Urothelium cell line (cell line): ENCODE measurements at regions not wholly inside any gene's neighbourhood (a gene's known extent, or its start where the extent isn't known, plus 50 kb on each side); places are given as distances from the start of the nearest gene placed in this dataset.
"Not testable (repeated sequence)": the region's sequence is repeated elsewhere in the genome, so short reads cannot be mapped to it uniquely, and the experiment has no call there.

Experiments used
- DNase-seq: peaks from one replicate; pipeline ENCODE4 v3.0.0; 2011; ENCODE audit warnings: low spot score, mixed read lengths
- FAIRE-seq: peaks from 2 replicates; lab custom pipeline; 2011; peaks lifted over from hg19 to GRCh38; lab: Jason Lieb, UNC

DNA sequence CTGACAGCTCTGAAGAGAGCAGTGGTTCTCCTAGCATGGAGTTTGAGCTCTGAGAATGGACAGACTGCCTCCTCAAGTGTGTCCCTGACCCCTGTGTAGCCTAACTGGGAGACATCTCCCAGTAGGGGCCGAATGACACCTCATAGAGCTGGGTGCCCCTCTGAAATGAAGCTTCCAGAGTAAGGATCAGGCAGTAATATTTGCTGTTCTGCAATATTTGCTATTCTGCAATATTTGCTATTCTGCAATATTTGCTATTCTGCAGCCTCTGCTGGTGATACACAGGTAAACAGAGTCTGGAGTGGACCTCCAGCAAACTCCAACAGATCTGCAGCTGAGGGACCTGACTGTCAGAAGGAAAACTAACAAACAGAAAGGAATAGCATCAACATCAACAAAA is 105.5 kb downstream of the BUD13 start:
- not testable (repeated sequence) for DNase-seq, FAIRE-seq

- not testable (repeated sequence) for FAIRE-seq, DNase-seq
Observed at GRCh38 chr11:116666673-116667249, 106.0 kb downstream of the BUD13 start.

DNA sequence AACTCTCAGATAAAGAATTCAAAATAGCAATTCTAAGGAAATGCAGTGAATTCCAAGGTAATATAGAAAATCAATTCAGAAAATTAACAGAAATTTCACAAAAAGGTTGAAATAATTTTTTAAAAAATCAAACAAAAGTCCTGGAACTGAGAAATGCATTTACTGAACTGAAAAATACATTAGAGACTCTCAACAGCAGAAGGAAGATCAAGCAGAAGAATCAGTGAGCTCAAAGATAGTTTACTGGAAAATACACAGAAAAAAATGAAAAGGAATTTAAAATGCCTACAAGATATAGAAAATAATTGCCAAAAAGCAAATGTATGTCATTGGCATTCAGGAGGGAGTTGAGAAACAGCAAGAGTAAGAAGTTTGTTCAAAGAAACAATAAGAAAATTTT is 107.3 kb downstream of the BUD13 start:
- DNase-seq (no peak), FAIRE-seq (no peak)

- FAIRE-seq = no peak
- no peak for DNase-seq
Observed at GRCh38 chr11:116661056-116661455, 111.7 kb downstream of the BUD13 start.

GRCh38 chr11:116660011-116660410 is 112.8 kb downstream of the BUD13 start:
- FAIRE-seq = no peak
- DNase-seq = no peak

DNA sequence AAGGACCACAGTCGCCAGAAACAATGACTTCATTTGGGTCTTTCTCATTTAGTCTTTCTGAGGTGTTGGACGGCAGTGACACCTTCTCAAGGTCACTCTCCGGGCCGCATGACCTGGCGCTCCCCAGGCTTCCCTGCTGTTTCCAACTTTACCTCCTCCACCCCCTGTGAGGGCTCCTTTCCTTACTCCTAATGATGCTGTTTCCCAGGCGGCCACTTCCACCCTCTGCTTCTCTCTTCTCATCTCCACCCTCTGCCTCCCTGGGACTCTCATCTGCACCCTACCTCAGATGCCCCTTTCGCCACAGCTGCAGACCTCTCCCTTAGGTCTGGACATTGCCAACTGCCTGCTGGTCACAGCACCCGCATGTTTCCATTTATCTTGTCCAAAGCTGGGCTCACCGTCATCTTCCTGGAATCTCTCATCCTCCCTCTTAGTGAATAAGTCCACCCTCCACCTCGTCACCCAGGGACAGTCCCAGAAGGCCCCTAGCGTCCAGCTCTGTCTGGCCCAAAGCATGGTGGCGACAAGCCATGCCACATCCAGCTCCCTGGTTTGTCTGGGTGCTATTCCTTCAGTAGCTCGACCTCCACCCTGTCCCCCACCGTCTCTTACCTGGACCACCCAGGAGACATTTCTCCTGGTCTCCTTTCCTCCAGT is 113.8 kb downstream of the BUD13 start:
- no peak for DNase-seq
- FAIRE-seq = no peak

GRCh38 chr11:116657842-116658825 is 114.7 kb downstream of the BUD13 start:
- FAIRE-seq = no peak
- no peak for DNase-seq

- DNase-seq (no peak), FAIRE-seq (peak; percentile 13)
Observed at GRCh38 chr11:116656011-116656410, 116.8 kb downstream of the BUD13 start.

GRCh38 chr11:116654526-116654925 is 118.3 kb downstream of the BUD13 start:
- FAIRE-seq = peak; percentile 17
- DNase-seq = no peak

GRCh38 chr11:116653206-116653605 is 119.6 kb downstream of the BUD13 start:
- DNase-seq (no peak), FAIRE-seq (no peak)

- FAIRE-seq = no peak
- no peak for DNase-seq
Observed at GRCh38 chr11:116651737-116652237, 121.0 kb downstream of the BUD13 start.

- DNase-seq (no peak), FAIRE-seq (no peak)
Observed at GRCh38 chr11:116651098-116651736, 121.6 kb downstream of the BUD13 start.

- DNase-seq (no peak), FAIRE-seq (no peak)
Observed at GRCh38 chr11:116650052-116650451, 122.7 kb downstream of the BUD13 start.

DNA sequence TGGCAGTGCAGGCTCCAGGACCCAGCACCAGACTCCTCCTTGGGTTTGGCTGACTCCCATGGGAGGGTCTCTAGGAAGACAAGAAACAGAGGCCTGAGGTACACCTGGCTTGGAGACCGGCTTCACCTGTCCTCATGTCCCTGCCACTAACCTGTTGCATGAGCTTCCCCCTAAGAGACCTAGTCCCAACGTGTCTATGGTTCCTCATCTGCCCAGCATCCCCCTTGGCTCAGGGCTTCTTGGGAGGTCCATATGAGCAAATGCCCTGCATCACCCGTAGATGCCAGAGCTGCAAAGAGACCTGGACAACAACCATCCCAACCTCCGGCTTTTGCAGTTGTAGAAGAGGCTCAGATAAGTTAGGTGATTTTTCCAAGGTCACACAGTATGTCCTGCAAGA is 123.5 kb downstream of the BUD13 start:
- DNase-seq (no peak), FAIRE-seq (no peak)

GRCh38 chr11:116648247-116649174 is 124.3 kb downstream of the BUD13 start:
- no peak for DNase-seq
- FAIRE-seq = no peak

- FAIRE-seq (peak; percentile 71), DNase-seq (no peak)
Observed at GRCh38 chr11:116647305-116648080, 125.3 kb downstream of the BUD13 start.

DNA sequence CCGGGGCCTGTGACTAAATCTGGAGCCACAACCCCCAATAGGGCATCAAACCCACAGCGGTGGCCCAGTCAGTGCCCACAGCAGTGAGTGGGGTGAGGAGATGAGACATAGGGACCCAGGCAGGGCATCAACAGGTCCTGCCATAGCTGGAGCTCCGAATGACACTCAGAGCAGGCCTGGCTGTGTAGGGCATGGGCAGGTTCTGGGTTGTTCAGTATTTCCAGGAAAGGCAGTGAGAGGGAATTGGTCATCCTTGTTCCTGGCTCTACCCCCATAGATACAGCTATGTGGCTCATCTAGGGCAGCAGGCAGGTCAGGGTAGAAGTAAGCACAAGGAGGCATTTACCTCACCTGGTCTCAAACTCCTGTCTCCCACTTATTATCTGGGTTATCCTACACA is 126.6 kb downstream of the BUD13 start:
- DNase-seq (no peak), FAIRE-seq (no peak)

DNA sequence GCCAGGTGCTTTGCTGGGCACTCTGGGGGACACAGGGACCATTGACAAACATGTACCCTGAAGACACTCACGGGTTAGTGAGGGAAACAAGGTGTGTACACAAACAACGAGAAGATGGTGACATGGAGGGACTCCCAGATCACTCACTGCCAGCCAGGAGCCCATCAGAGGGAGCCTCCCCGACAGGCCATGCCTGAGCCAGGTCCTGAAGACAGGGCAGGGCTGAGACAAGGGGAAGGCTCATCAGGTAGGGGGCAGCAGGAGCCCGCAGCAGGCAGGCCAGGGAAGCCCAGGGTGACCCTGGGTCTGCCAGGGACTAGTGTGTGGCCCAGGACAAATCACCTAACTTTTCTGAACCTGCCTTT is 127.9 kb downstream of the BUD13 start:
- DNase-seq (no peak), FAIRE-seq (no peak)
